Glutamatergic neuron (in vitro differentiated cells): ENCODE measurements at regions not wholly inside any gene's neighbourhood (a gene's known extent, or its start where the extent isn't known, plus 50 kb on each side); places are given as distances from the start of the nearest gene placed in this dataset.

ENCODE experiments used
- DNase-seq: peaks from one replicate; pipeline ENCODE4 v3.0.0; 2022
- H3K27ac Mint-ChIP-seq: one replicate; pipeline ENCODE4 v1.8.0; 2020; ENCODE audit warnings: mild to moderate bottlenecking, mixed read lengths, inconsistent platforms; ENCODE audit not compliant: unreplicated experiment
- H3K27me3 Mint-ChIP-seq: one replicate; pipeline ENCODE4 v1.8.0; 2020; ENCODE audit warnings: mild to moderate bottlenecking, moderate library complexity, mixed read lengths, inconsistent platforms; ENCODE audit not compliant: unreplicated experiment
- H3K36me3 Mint-ChIP-seq: one replicate; pipeline ENCODE4 v1.8.0; 2020; ENCODE audit warnings: mild to moderate bottlenecking, mixed read lengths, inconsistent platforms; ENCODE audit not compliant: unreplicated experiment
- H3K4me1 Mint-ChIP-seq: one replicate; pipeline ENCODE4 v1.8.0; 2020; ENCODE audit warnings: mild to moderate bottlenecking, low read depth, mixed read lengths, inconsistent platforms; ENCODE audit not compliant: unreplicated experiment
- H3K4me3 Mint-ChIP-seq: one replicate; pipeline ENCODE4 v1.8.0; 2020; ENCODE audit warnings: mild to moderate bottlenecking, mixed read lengths, inconsistent platforms; ENCODE audit not compliant: unreplicated experiment
- H3K9me3 Mint-ChIP-seq: one replicate; pipeline ENCODE4 v1.8.0; 2020; ENCODE audit warnings: mild to moderate bottlenecking, moderate library complexity, mixed read lengths, inconsistent platforms; ENCODE audit not compliant: unreplicated experiment
- CTCF ChIP-seq: fragments of 200-600 bp; sonication (generic); IDR thresholded peaks from one replicate; pipeline ENCODE4 v1.5.0; 2021; ENCODE audit not compliant: partially characterized antibody, unreplicated experiment

- DNase-seq = no peak
- TF ChIP-seq CTCF = no peak
- H3K36me3 Mint-ChIP-seq = no peaks in the 10 kb centered on the region
- H3K4me1 Mint-ChIP-seq = no peaks in the 10 kb centered on the region
- no peak overlapping the region for H3K4me3 Mint-ChIP-seq
- no peak overlapping the region for H3K27ac Mint-ChIP-seq
- no peaks in the 10 kb centered on the region for H3K9me3 Mint-ChIP-seq
- H3K27me3 Mint-ChIP-seq = no peaks in the 10 kb centered on the region
Observed at GRCh38 chr10:64977915-64978314, 1456.7 kb downstream of the REEP3 start.

- DNase-seq = no peak
- no peak for TF ChIP-seq CTCF
- Mint-ChIP-seq H3K9me3 (no peaks in the 10 kb centered on the region), H3K4me3 (no peak overlapping the region), H3K36me3 (no peaks in the 10 kb centered on the region), H3K27me3 (no peaks in the 10 kb centered on the region), H3K27ac (no peak overlapping the region), H3K4me1 (peaks cover 1% of the 10 kb centered on the region)
Observed at GRCh38 chr10:64996886-64997285, 1475.7 kb downstream of the REEP3 start.

- H3K27ac Mint-ChIP-seq = no peak overlapping the region
- no peaks in the 10 kb centered on the region for H3K9me3 Mint-ChIP-seq
- H3K27me3 Mint-ChIP-seq = no peaks in the 10 kb centered on the region
- no peak for TF ChIP-seq CTCF
- H3K36me3 Mint-ChIP-seq = no peaks in the 10 kb centered on the region
- H3K4me1 Mint-ChIP-seq = no peaks in the 10 kb centered on the region
- H3K4me3 Mint-ChIP-seq = no peak overlapping the region
- DNase-seq = no peak
Observed at GRCh38 chr10:65010845-65011244, 1489.6 kb downstream of the REEP3 start.

- DNase-seq = no peak
- Mint-ChIP-seq H3K4me3 (no peak overlapping the region), H3K27ac (no peak overlapping the region), H3K27me3 (no peaks in the 10 kb centered on the region), H3K4me1 (no peaks in the 10 kb centered on the region), H3K36me3 (no peaks in the 10 kb centered on the region), H3K9me3 (no peaks in the 10 kb centered on the region)
- no peak for TF ChIP-seq CTCF
Observed at GRCh38 chr10:65017523-65017922, 1496.3 kb downstream of the REEP3 start.

DNA sequence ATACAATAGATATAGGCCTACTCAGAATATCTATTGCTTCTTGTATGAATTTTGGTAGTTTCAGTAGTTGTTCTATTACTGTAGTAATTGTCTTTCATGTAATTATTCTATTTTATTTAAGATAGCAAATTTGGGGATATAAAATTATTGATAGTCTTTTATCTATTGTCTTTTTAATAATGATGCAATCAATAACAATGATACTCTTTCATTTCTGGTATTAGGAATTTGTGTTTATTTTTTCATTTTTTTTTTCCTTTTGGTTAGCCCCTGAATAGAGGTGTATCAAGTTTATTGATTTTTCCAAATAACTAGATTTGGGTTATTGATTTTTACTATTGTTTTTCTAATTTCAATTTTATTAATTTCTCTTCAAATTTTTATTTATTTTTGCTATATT is 1503.7 kb downstream of the REEP3 start:
- no peak overlapping the region for H3K27ac Mint-ChIP-seq
- H3K27me3 Mint-ChIP-seq = no peaks in the 10 kb centered on the region
- no peaks in the 10 kb centered on the region for H3K9me3 Mint-ChIP-seq
- no peak for DNase-seq
- H3K4me1 Mint-ChIP-seq = no peaks in the 10 kb centered on the region
- no peak for TF ChIP-seq CTCF
- H3K4me3 Mint-ChIP-seq = no peak overlapping the region
- H3K36me3 Mint-ChIP-seq = no peaks in the 10 kb centered on the region
